HCT116 (cell line): ENCODE measurements at regions not wholly inside any gene's neighbourhood (a gene's known extent, or its start where the extent isn't known, plus 50 kb on each side); places are given as distances from the start of the nearest gene placed in this dataset.

Experiments used
- ATAC-seq: fragments of 200-7000 bp; cut with Tn5 transposase; 2 replicates; pipeline ENCODE4 v1.9.1; 2020; ENCODE audit warnings: mild to moderate bottlenecking, moderate library complexity
- BruUV-seq: library from RNA; stranded (reverse); fragments of 400-500 nt; replicated peaks from 2 replicates; lab custom pipeline; 2021; lab: Mats Ljungman, UMichigan
- CTCF ChIA-PET: fragments of 300-600 bp; sonication (Branson Sonifier 250); formaldehyde crosslinking; loops from one replicate; lab custom pipeline; 2021; ENCODE audit warnings: antibody characterized with exemption; lab: Charles Lee
- POLR2A ChIA-PET: fragments of 300-600, 350-600 bp; sonication (Branson Sonifier 250); formaldehyde crosslinking; loops from one replicate; lab custom pipeline; 2021; ENCODE audit warnings: antibody characterized with exemption; lab: Charles Lee
- RAD21 ChIA-PET, 2 experiments: fragments of 300-600 bp; sonication (Branson Sonifier 250); formaldehyde crosslinking; loops; one replicate each; lab custom pipeline; 2023; ENCODE audit warnings: low total read pairs in 2 of 2; ENCODE audit not compliant: uncharacterized antibody in 2 of 2, unreplicated experiment in 2 of 2, low non-redundant PET in 1 of 2; lab: Charles Lee
- DNase-seq: peaks from one replicate; pipeline ENCODE4 v3.0.0-alpha.2; 2010; ENCODE audit warnings: low read depth, low spot score
- H2AFZ ChIP-seq: fragments of 200-600 bp; shearing (Covaris generic), sonication (generic); 2 replicates; pipeline ENCODE4 v1.6.1; 2017; ENCODE audit warnings: low read depth, mixed run types, mixed read lengths, antibody characterized with exemption, low read length; ENCODE audit not compliant: poor library complexity, severe bottlenecking
- H3K27ac ChIP-seq: 2 replicates; pipeline ENCODE4 v1.5.1; 2012; ENCODE audit warnings: low read depth, low read length
- H3K27me3 ChIP-seq: fragments of 200-600 bp; sonication (generic); 2 replicates; pipeline ENCODE4 v1.6.1; 2016; ENCODE audit warnings: mixed run types, low read length, mixed read lengths; ENCODE audit not compliant: insufficient read depth
- H3K36me3 ChIP-seq, 2 experiments: fragments of 200-500 bp in 1 of 2; fragments of 200-600 bp in 1 of 2; sonication (Bioruptor generic) in 1 of 2; sonication (generic) in 1 of 2; 2 replicates each; pipeline versions ENCODE4 v1.5.1 to v1.6.1; 2014 to 2016; ENCODE audit warnings: low read length in 2 of 2, inconsistent platforms in 1 of 2, mixed read lengths in 1 of 2, mixed run types in 1 of 2; ENCODE audit not compliant: insufficient read depth in 2 of 2, control insufficient read depth in 1 of 2
- H3K4me1 ChIP-seq, 2 experiments: fragments of 200-600 bp in 1 of 2; sonication (generic) in 1 of 2; 2 replicates each; pipeline versions ENCODE4 v1.5.1 to v1.6.1; 2012 to 2017; ENCODE audit warnings: low read length in 2 of 2, inconsistent platforms in 1 of 2, mild to moderate bottlenecking in 1 of 2, mixed read lengths in 1 of 2, mixed run types in 1 of 2, moderate library complexity in 1 of 2; ENCODE audit not compliant: insufficient read depth in 2 of 2, control insufficient read depth in 1 of 2
- H3K4me2 ChIP-seq: fragments of 200-600 bp; sonication (generic); 2 replicates; pipeline ENCODE4 v1.6.1; 2017; ENCODE audit warnings: mixed run types, low read length, mixed read lengths
- H3K4me3 ChIP-seq, 2 experiments: fragments of 200-600 bp in 1 of 2; sonication (generic) in 1 of 2; replicated peaks in 1 of 2; 2 replicates each; pipeline ENCODE4 v1.5.1; 2011 to 2016; ENCODE audit warnings: low read length in 2 of 2, control low read depth in 1 of 2, low read depth in 1 of 2, mild to moderate bottlenecking in 1 of 2, mixed read lengths in 1 of 2, mixed run types in 1 of 2
- H3K79me2 ChIP-seq: fragments of 200-600 bp; sonication (generic); 2 replicates; pipeline ENCODE4 v1.6.1; 2017; ENCODE audit warnings: mild to moderate bottlenecking, mixed run types, low read length, moderate library complexity, mixed read lengths; ENCODE audit not compliant: insufficient read depth
- H3K9ac ChIP-seq: fragments of 200-600 bp; sonication (generic); 2 replicates; pipeline ENCODE4 v1.6.1; 2016; ENCODE audit warnings: low read length, mixed read lengths
- H3K9me2 ChIP-seq: fragments of 200-600 bp; sonication (generic), shearing (Covaris generic); 2 replicates; pipeline ENCODE4 v1.6.1; 2017; ENCODE audit warnings: mixed run types, mild to moderate bottlenecking, moderate library complexity; ENCODE audit not compliant: insufficient read depth
- H3K9me3 ChIP-seq, 2 experiments: fragments of 200-500 bp in 1 of 2; fragments of 200-600 bp in 1 of 2; sonication (Bioruptor generic) in 1 of 2; sonication (generic) in 1 of 2; 2 replicates each; pipeline ENCODE4 v1.6.1; 2014 to 2017; ENCODE audit warnings: low read length in 2 of 2, mixed read lengths in 2 of 2, inconsistent platforms in 1 of 2, low read depth in 1 of 2, mild to moderate bottlenecking in 1 of 2, mixed run types in 1 of 2, moderate library complexity in 1 of 2; ENCODE audit not compliant: control insufficient read depth in 1 of 2, insufficient read depth in 1 of 2
- H4K20me1 ChIP-seq: fragments of 200-600 bp; sonication (generic), shearing (Covaris generic); 2 replicates; pipeline ENCODE4 v1.6.1; 2017; ENCODE audit warnings: mixed run types, mild to moderate bottlenecking, moderate library complexity; ENCODE audit not compliant: insufficient read depth
- ATF3 ChIP-seq: IDR thresholded peaks from 2 replicates; pipeline ENCODE4 v1.6.1; 2012
- CEBPB ChIP-seq: IDR thresholded peaks from 2 replicates; pipeline ENCODE4 v1.6.1; 2012; ENCODE audit warnings: low read depth
- EGR1 ChIP-seq: IDR thresholded peaks from 2 replicates; pipeline ENCODE4 v1.6.1; 2012; ENCODE audit warnings: low read depth
- ELF1 ChIP-seq: IDR thresholded peaks from 2 replicates; pipeline ENCODE4 v1.6.1; 2012; ENCODE audit warnings: low read depth, borderline replicate concordance
- EZH2 ChIP-seq: fragments of 200-600 bp; sonication (generic); IDR thresholded peaks from 2 replicates; pipeline ENCODE4 v1.6.1; 2017; ENCODE audit warnings: antibody characterized with exemption, mixed run types
- EZH2phosphoT487 ChIP-seq: fragments of 200-600 bp; IDR thresholded peaks from 2 replicates; pipeline ENCODE4 v1.6.1; 2018; ENCODE audit warnings: antibody characterized with exemption, borderline replicate concordance
- JUND ChIP-seq: IDR thresholded peaks from 2 replicates; pipeline ENCODE4 v1.6.1; 2012
- MAX ChIP-seq: IDR thresholded peaks from 2 replicates; pipeline ENCODE4 v1.6.1; 2012
- POLR2A ChIP-seq: IDR thresholded peaks from 2 replicates; pipeline ENCODE4 v1.7.0; 2011; ENCODE audit warnings: borderline replicate concordance; ENCODE audit not compliant: insufficient read depth, insufficient read length; ENCODE audit errors: extremely low read depth
- RAD21 ChIP-seq: IDR thresholded peaks from 2 replicates; pipeline ENCODE4 v1.6.1; 2012; ENCODE audit warnings: low read depth, mild to moderate bottlenecking
- REST ChIP-seq: IDR thresholded peaks from 2 replicates; pipeline ENCODE4 v1.6.1; 2012; ENCODE audit warnings: low read depth
- SIN3A ChIP-seq: IDR thresholded peaks from 2 replicates; pipeline ENCODE4 v1.6.1; 2012; ENCODE audit warnings: low read depth
- SP1 ChIP-seq: IDR thresholded peaks from 2 replicates; pipeline ENCODE4 v1.6.1; 2012; ENCODE audit warnings: low read depth
- SRF ChIP-seq: IDR thresholded peaks from 2 replicates; pipeline ENCODE4 v1.6.1; 2012; ENCODE audit warnings: low read depth
- TCF7L2 ChIP-seq: IDR thresholded peaks from 2 replicates; pipeline ENCODE4 v1.7.0; 2011; ENCODE audit warnings: borderline replicate concordance, inconsistent platforms; ENCODE audit not compliant: insufficient read depth, insufficient read length; ENCODE audit errors: extremely low read depth
- YY1 ChIP-seq: IDR thresholded peaks from 2 replicates; pipeline ENCODE4 v1.6.1; 2011; ENCODE audit warnings: low read length, low read depth, moderate library complexity, mild to moderate bottlenecking; ENCODE audit not compliant: insufficient replicate concordance; ENCODE audit errors: extremely low read depth
- ZBTB33 ChIP-seq: IDR thresholded peaks from 2 replicates; pipeline ENCODE4 v1.6.1; 2011; ENCODE audit warnings: mild to moderate bottlenecking, low read length, moderate library complexity; ENCODE audit not compliant: insufficient replicate concordance; ENCODE audit errors: extremely low read depth
- ZNF274 ChIP-seq: fragments of 200-500 bp; sonication (Bioruptor generic); IDR thresholded peaks from 2 replicates; pipeline ENCODE4 v1.6.1; 2014; ENCODE audit warnings: mild to moderate bottlenecking, low read depth, low read length, inconsistent platforms
- intact Hi-C: fragments of 100-400 bp; cut with micrococcal nuclease; formaldehyde crosslinking; loops from 2 replicates; pipeline ENCODE4 v1.10.0; 2022

GRCh38 chr18:75728621-75729020, 301.1 kb upstream of the SMIM21 start:
- RAD21 ChIA-PET: no interaction called here
- no peak for DNase-seq
- H3K9ac ChIP-seq: no peak overlapping the region
- no peaks in the 10 kb centered on the region for H3K79me2 ChIP-seq
- intact Hi-C loops: loop anchor here (10.0 kb wide), 1 partner anchor 1104 kb away; no protein-coding TSS in a partner anchor
- no peaks in the 10 kb centered on the region for H3K9me2 ChIP-seq
- POLR2A ChIA-PET: no interaction called here
- ATAC-seq: no peak
- no peaks in the 10 kb centered on the region for H3K4me1 ChIP-seq
- CTCF ChIA-PET: no interaction called here
- H3K27ac ChIP-seq: no peak overlapping the region
- no peaks in the 10 kb centered on the region for H3K27me3 ChIP-seq
- no peaks in the 10 kb centered on the region for H4K20me1 ChIP-seq
- no peak overlapping the region for H3K4me3 ChIP-seq
- H3K4me2 ChIP-seq: no peak overlapping the region
- H3K36me3 ChIP-seq: no peaks in the 10 kb centered on the region
- no TSS peak for BruUV-seq
- TF ChIP-seq RAD21 (no peak), EGR1 (no peak), ZNF274 (no peak), MAX (no peak), ATF3 (no peak), POLR2A (no peak), ZBTB33 (no peak), TCF7L2 (no peak), JUND (no peak), SRF (no peak), ELF1 (no peak), REST (no peak), CEBPB (no peak), EZH2 (no peak), SIN3A (no peak), YY1 (no peak), SP1 (no peak), EZH2phosphoT487 (no peak)
- no peak overlapping the region for H2AFZ ChIP-seq
- no peaks in the 10 kb centered on the region for H3K9me3 ChIP-seq
